ENCODE measurements at regions not wholly inside any gene's neighbourhood (a gene's known extent, or its start where the extent isn't known, plus 50 kb on each side); places are given as distances from the start of the nearest gene placed in this dataset.

- DNase-seq (ENCODE audit: low spot score): no peak
- FAIRE-seq: no peak
Observed at GRCh38 chr9:71590362-71590761, 178.0 kb downstream of the CEMIP2 start.

- FAIRE-seq: no peak
Observed at GRCh38 chr9:71589612-71590011, 178.7 kb downstream of the CEMIP2 start.

DNA sequence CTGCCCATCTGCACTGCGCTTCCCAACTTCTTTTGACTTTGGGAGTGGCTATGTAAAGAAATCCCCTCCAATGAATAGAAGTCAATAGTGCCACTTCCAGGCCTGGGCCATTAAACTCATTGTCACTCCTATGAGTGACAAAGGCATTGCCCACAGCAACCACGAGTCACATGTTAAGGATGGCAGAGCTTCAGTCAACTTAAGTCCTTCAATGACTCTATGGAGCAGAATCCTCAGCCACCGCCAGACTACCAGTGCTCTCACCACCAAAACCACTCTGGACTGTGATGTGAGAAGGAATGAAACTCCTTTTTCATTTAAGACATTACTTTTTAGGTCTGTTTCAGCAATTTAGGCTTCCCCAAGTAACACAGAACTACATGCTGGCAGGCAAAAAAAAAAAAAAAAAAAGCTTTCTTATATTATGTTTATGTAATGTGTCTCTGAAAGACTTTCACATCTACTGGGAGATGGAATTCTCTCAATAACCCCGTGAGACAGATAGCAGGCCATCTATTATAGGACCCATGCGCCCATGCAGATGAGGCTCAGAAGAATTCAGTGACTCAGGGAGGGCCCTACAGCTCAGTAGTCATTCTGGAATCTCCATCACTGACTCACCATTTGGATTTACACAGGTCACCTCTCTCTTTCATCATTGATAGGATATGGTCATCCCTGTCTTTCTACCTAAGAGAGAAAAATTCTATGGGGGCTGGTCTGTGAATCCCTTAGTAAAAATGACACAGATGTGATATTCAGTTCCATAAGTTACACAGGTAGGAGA lies 180.5 kb downstream of the CEMIP2 start:
- peak; percentile 89 for DNase-seq (ENCODE audit: low spot score)
- peak; percentile 75 for FAIRE-seq

More at GRCh38 chr9:71589612-71590011, 178.7 kb downstream of the CEMIP2 start:
- DNase-seq (ENCODE audit: low spot score): no peak

GRCh38 chr9:71583792-71584191 lies 184.5 kb downstream of the CEMIP2 start:
- DNase-seq (ENCODE audit: low spot score): no peak
- FAIRE-seq: no peak

GRCh38 chr9:71582347-71582746 lies 186.0 kb downstream of the CEMIP2 start:
- FAIRE-seq (no peak), DNase-seq (ENCODE audit: low spot score) (no peak)

DNA sequence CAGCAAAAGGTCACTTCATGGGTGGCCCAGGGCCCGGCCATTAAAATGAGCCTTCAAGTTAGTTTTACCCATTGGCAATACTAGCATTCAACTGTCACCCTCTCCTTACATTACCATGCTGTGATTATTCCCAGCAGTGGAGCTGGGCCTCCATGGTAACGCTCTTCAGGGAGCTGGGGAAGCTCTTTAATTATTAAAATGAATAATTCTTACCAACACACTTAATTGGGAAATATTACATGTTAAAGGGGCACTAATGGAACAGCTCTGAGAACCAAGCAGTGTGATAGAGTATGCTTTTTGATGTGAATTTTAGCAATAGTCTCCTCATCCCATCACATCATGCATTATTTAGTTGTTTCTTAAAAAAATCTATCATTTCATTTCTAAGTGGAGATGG lies 187.2 kb downstream of the CEMIP2 start:
- FAIRE-seq (no peak), DNase-seq (ENCODE audit: low spot score) (no peak)

DNA sequence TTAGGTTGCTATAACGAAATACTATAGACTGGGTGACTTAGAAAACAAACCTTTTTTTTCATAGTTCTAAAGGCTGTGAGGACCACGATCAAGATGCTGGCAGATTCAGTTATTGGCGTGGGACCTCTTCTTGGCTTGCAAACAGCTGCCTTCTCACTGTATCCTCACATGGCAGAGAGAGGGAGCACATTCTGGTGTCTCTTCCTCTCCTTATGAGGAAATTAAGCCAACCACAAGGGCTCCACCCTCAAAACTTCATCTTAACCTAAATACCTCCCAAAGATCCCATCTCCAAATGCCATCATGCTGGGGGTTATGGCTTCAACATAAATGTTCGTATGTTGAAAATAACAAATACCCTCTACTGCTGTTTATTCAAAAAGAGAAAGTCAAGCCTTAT lies 197.1 kb downstream of the CEMIP2 start:
- DNase-seq (ENCODE audit: low spot score) (no peak), FAIRE-seq (no peak)

- FAIRE-seq (no peak), DNase-seq (ENCODE audit: low spot score) (no peak)
Observed at GRCh38 chr9:71567890-71568289, 200.4 kb downstream of the CEMIP2 start.

DNA sequence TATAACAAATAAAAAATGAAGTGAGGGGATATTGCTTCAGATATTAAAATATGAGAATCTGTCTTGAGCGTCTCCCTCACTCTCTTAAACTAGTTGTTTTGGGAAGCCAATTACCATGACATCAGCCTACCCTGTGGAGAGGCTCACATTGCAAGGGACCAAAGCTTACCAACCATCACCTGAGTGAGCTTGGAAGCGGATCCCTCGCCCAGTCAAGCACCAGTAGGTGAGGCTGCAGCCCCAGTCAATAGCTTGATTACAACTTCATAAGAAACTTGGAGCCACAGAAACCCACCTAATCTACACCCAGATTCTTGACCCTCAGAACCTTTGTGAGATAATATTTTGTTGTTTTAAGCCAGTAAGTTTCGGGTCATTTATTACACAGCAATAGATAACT lies 206.2 kb downstream of the CEMIP2 start:
- FAIRE-seq (no peak), DNase-seq (ENCODE audit: low spot score) (no peak)

GRCh38 chr9:71557310-71557709 lies 211.0 kb downstream of the CEMIP2 start:
- FAIRE-seq: no peak

DNA sequence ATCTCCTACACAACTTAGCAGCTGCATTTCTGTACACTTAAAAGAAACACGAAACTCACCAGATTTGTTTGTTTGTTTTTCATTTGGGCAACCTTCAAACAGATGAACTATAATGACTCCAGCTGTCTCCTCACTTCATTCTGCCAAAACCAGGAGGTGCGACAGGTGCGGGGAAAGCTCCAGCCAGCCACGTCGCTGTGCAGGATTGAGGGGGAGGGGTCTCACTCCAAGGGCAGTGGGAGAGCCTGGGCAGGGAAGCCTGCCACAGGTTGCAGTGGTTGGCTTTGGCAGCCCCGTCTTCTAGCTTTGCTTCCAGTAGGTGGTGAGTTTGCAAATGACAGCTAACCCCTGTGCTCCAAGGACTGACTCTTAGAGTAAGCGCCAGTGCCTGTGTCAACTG lies 215.8 kb downstream of the CEMIP2 start:
- DNase-seq (ENCODE audit: low spot score): no peak
- FAIRE-seq: no peak

More at GRCh38 chr9:71557310-71557709, 211.0 kb downstream of the CEMIP2 start:
- DNase-seq (ENCODE audit: low spot score): no peak

DNA sequence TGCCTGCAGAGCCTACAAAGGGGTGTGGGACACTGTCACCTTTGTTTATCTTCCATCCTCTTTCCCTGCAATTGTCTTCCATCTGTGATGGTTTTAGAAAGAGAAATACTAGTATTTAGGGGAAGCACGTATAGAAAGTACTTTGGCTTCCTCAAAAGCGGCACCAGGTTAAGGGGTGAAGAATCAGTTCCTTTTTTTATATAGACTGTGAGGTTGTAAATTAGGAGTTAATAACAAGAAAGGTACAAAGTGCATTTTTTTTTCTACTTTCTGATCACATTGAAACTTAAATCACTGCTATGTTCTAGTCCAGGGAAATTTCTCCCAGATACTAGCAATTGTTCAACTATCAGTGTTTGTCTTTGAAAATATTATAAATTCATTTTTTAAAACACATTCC lies 219.3 kb downstream of the CEMIP2 start:
- DNase-seq (ENCODE audit: low spot score) (no peak), FAIRE-seq (no peak)

- DNase-seq (ENCODE audit: low spot score): no peak
- no peak for FAIRE-seq
Observed at GRCh38 chr9:71544464-71544863, 223.8 kb downstream of the CEMIP2 start.

- DNase-seq (ENCODE audit: low spot score): no peak
- no peak for FAIRE-seq
Observed at GRCh38 chr9:71541436-71541835, 226.9 kb downstream of the CEMIP2 start.

- FAIRE-seq (no peak), DNase-seq (ENCODE audit: low spot score) (no peak)
Observed at GRCh38 chr9:71524996-71525580, 243.2 kb downstream of the CEMIP2 start.

DNA sequence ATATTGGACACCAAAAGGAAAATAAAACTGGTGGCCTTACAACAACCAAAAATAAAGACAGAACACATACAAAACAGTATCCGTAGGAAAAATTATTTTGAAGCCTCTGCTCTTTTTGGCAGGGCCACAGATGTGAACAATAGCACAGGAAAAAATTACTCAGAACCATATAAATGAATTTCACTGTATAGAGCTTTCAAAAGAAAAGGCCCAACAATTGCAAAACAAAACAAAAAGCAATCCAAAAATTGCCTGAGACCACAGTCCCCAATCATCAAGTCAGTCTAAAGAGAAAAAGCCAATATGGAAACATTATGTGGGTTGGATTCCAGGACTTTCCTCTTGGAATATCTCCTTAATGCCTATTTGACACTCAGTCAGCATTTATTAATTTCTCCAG lies 243.8 kb downstream of the CEMIP2 start:
- DNase-seq (ENCODE audit: low spot score) (no peak), FAIRE-seq (no peak)

GRCh38 chr9:71521132-71521531 lies 247.2 kb downstream of the CEMIP2 start:
- DNase-seq (ENCODE audit: low spot score): no peak
- no peak for FAIRE-seq

DNA sequence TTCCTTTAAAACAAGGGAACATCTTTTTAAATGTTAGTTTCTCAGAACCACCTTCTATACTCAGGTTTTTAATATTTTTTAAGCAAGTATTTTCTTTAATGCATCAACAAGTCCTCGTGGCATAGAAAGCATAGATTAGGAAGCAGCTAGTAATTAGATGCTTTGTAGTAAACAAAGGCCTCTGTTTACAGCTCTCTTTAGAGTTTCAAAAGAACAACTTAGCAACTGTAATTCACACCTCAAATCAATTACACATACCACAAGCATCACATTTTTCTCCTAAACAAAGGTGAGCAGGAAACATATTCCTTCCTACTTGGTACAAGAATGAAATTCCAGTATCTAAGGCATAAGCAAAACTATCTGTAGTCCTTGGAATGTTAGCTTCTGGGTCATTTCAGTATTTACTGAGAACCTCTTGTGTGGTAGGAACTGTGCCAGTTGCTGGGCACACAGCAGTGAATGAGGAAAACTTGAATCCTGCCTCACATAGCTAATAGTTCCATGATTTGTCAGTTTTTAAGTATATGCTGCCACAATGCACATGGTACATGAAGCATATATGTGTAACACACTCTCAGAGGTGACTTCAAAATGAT lies 249.1 kb downstream of the CEMIP2 start:
- no peak for DNase-seq (ENCODE audit: low spot score)
- no peak for FAIRE-seq

- no peak for DNase-seq (ENCODE audit: low spot score)
- no peak for FAIRE-seq
Observed at GRCh38 chr9:71518045-71518827, 250.1 kb downstream of the CEMIP2 start.

- DNase-seq (ENCODE audit: low spot score) (no peak), FAIRE-seq (no peak)
Observed at GRCh38 chr9:71515626-71516025, 252.7 kb downstream of the CEMIP2 start.

DNA sequence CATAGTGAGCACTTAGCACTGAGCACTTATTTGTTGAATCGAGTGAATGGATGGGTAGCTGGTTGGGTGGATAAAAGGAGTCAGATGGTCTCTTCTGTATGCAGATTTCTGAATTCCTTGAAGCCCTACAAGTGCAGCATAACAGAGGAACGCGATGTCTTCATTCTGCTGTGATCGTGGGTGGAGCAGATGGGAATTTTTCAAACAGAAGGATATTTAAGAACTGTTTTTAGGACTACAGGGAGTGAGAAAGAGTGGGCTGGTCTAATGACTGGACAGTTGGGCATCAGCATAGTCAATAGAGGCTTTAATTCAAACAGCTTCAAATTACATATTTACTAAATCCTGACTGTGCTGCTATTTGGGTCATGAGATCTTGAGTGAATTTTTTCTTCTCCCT lies 253.2 kb downstream of the CEMIP2 start:
- DNase-seq (ENCODE audit: low spot score): no peak
- no peak for FAIRE-seq
